GM18867 (cell line): ENCODE measurements at regions not wholly inside any gene's neighbourhood (a gene's known extent, or its start where the extent isn't known, plus 50 kb on each side); places are given as distances from the start of the nearest gene placed in this dataset.
"Not testable (repeated sequence)": the region's sequence is repeated elsewhere in the genome, so short reads cannot be mapped to it uniquely, and the experiment has no call there.

Experiments used
- ATAC-seq: cut with Tn5 transposase; IDR thresholded peaks from one replicate; pipeline ENCODE4 v1.9.1; 2021; ENCODE audit warnings: mild to moderate bottlenecking, moderate library complexity; ENCODE audit not compliant: unreplicated experiment

- ATAC-seq: no peak
These were observed 794.5 kb upstream of the CDH9 start for GRCh38 chr5:27832886-27833285.

- ATAC-seq: no peak
These were observed 792.2 kb upstream of the CDH9 start for GRCh38 chr5:27830546-27830945.

GRCh38 chr5:27821681-27822080, 783.3 kb upstream of the CDH9 start:
- no peak for ATAC-seq

- no peak for ATAC-seq
These were observed 780.5 kb upstream of the CDH9 start for GRCh38 chr5:27818888-27819287.

GRCh38 chr5:27814983-27815382, 776.6 kb upstream of the CDH9 start:
- no peak for ATAC-seq

GRCh38 chr5:27814286-27814685, 775.9 kb upstream of the CDH9 start:
- ATAC-seq: no peak

GRCh38 chr5:27810458-27810857, 772.1 kb upstream of the CDH9 start:
- no peak for ATAC-seq

GRCh38 chr5:27797220-27797619, 758.8 kb upstream of the CDH9 start:
- ATAC-seq: no peak

GRCh38 chr5:27788184-27788583, 749.8 kb upstream of the CDH9 start:
- no peak for ATAC-seq

GRCh38 chr5:27784317-27784716, 745.9 kb upstream of the CDH9 start:
- no peak for ATAC-seq

GRCh38 chr5:27778121-27778520, 739.7 kb upstream of the CDH9 start:
- no peak for ATAC-seq

- ATAC-seq: no peak
These were observed 735.2 kb upstream of the CDH9 start for GRCh38 chr5:27773636-27774035.

- ATAC-seq: no peak
These were observed 734.8 kb upstream of the CDH9 start for GRCh38 chr5:27773166-27773565.

GRCh38 chr5:27769748-27770402, 731.5 kb upstream of the CDH9 start:
- ATAC-seq: no peak

GRCh38 chr5:27748847-27749246, 710.5 kb upstream of the CDH9 start:
- no peak for ATAC-seq

- ATAC-seq: not testable (repeated sequence)
These were observed 705.1 kb upstream of the CDH9 start for GRCh38 chr5:27743383-27743979.

GRCh38 chr5:27742805-27743204, 704.4 kb upstream of the CDH9 start:
- no peak for ATAC-seq

GRCh38 chr5:27734838-27735237, 696.5 kb upstream of the CDH9 start:
- no peak for ATAC-seq

- no peak for ATAC-seq
These were observed 694.9 kb upstream of the CDH9 start for GRCh38 chr5:27733237-27733636.

- no peak for ATAC-seq
These were observed 688.9 kb upstream of the CDH9 start for GRCh38 chr5:27727254-27727653.

GRCh38 chr5:27722337-27722736, 684.0 kb upstream of the CDH9 start:
- ATAC-seq: no peak

GRCh38 chr5:27708534-27708933, 670.1 kb upstream of the CDH9 start:
- no peak for ATAC-seq

- ATAC-seq: no peak
These were observed 668.4 kb upstream of the CDH9 start for GRCh38 chr5:27706832-27707231.
